Erythroblast (primary cell): ENCODE measurements at regions not wholly inside any gene's neighbourhood (a gene's known extent, or its start where the extent isn't known, plus 50 kb on each side); places are given as distances from the start of the nearest gene placed in this dataset.

Source experiments
- GATA1 ChIP-seq: IDR thresholded peaks from 2 replicates; pipeline ENCODE4 v1.6.1; 2011; ENCODE audit warnings: low read depth, mild to moderate bottlenecking, control low read depth, low read length, moderate library complexity
- POLR2A ChIP-seq: IDR thresholded peaks from 2 replicates; pipeline ENCODE4 v1.6.1; 2011; ENCODE audit warnings: mild to moderate bottlenecking, low read length

- TF ChIP-seq GATA1 (no peak), POLR2A (no peak)
Observed at GRCh38 chr10:4011136-4011812, 226.3 kb upstream of the KLF6 start.
